ENCODE measurements at regions not wholly inside any gene's neighbourhood (a gene's known extent, or its start where the extent isn't known, plus 50 kb on each side); places are given as distances from the start of the nearest gene placed in this dataset.

- no peak for DNase-seq (ENCODE audit: low spot score)
Measured at GRCh38 chr5:145246961-145247744, 588.0 kb downstream of the PRELID2 start.

GRCh38 chr5:145246379-145246778 is 588.8 kb downstream of the PRELID2 start:
- no peak for DNase-seq (ENCODE audit: low spot score)

- DNase-seq (ENCODE audit: low spot score): no peak
Measured at GRCh38 chr5:145245354-145245753, 589.8 kb downstream of the PRELID2 start.

GRCh38 chr5:145244788-145245187 is 590.4 kb downstream of the PRELID2 start:
- no peak for DNase-seq (ENCODE audit: low spot score)

GRCh38 chr5:145244251-145244650 is 590.9 kb downstream of the PRELID2 start:
- DNase-seq (ENCODE audit: low spot score): no peak

DNA sequence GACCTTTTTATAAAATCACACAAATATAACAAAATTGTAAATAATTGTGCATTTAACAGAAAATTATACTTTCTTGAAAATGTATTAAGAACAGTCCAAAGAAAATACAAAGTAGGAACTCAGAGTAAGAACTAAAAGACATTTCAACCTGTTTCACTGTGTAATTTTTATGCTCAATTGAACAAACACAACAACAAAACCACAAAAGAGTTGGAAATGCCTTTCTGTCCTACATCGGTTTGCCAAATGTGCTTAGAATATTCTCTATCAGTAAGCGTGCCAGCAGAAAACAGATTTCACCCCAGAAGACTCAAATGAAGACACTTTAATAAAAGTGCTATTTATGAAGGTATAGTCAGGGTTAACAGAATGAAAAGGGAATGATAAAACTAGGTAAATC is 592.1 kb downstream of the PRELID2 start:
- no peak for DNase-seq (ENCODE audit: low spot score)

- DNase-seq (ENCODE audit: low spot score): no peak
Measured at GRCh38 chr5:145242551-145242950, 592.6 kb downstream of the PRELID2 start.

DNA sequence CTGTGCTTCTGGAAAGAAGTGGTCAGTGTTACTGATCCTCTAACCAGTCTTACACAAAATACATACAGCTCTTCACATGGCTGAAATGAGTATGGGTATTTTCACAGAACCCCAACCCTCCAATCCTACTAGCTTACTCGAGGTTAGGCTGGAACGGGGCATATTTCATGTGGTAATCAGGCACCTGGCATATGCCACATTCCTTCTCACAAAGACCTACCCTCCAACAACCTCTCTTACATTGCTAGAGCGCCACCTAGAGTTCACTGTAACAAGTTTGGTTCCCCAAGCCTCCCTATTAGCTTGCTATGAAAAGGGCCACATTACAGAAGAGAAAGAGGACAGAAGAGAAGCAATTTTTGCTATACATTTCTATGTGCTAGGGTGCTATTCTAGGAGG is 597.3 kb downstream of the PRELID2 start:
- peak; percentile 77 for DNase-seq (ENCODE audit: low spot score)

- no peak for DNase-seq (ENCODE audit: low spot score)
Measured at GRCh38 chr5:145236983-145237382, 598.2 kb downstream of the PRELID2 start.

- DNase-seq (ENCODE audit: low spot score): no peak
Measured at GRCh38 chr5:145236127-145236526, 599.0 kb downstream of the PRELID2 start.

GRCh38 chr5:145233461-145233860 is 601.7 kb downstream of the PRELID2 start:
- DNase-seq (ENCODE audit: low spot score): no peak

DNA sequence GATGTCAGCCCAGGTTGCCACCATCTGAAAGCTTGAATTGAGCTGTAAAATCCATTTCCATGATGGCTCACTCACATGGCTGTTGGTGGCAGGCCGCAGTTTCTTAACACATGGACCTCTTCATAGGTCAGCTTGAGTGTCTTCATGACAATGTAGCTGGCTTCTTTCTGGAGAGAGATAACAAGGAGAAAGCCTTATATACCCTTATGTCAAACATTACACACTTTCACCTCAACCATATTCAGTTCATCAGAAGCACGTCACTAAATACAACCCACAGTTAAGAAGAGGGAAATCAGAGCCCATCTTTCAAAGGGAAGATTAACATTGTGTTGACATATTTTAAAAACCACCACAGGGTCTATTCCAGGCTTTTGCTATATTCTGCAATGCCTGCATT is 604.4 kb downstream of the PRELID2 start:
- no peak for DNase-seq (ENCODE audit: low spot score)

DNA sequence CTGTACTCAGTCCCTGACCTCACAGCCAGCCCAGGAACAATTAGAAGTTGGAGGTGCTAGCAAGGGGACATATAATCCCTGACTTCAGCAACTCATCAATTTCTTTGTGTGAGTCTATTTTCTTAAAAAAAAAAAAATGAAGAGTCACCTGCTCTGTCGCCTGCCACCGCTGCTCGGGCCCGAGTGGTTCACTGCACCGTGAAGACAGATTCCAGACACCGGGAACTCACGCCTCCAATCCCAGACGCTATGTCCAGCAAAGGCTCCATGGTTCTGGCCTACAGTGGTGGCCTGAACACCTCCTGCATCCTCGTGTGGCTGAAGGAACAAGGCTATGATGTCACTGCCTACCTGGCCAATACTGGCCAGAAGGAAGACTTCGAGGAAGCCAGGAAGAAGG is 606.6 kb downstream of the PRELID2 start:
- DNase-seq (ENCODE audit: low spot score): no peak

GRCh38 chr5:145227881-145228280 is 607.3 kb downstream of the PRELID2 start:
- DNase-seq (ENCODE audit: low spot score): no peak

GRCh38 chr5:145226726-145227125 is 608.4 kb downstream of the PRELID2 start:
- no peak for DNase-seq (ENCODE audit: low spot score)

DNA sequence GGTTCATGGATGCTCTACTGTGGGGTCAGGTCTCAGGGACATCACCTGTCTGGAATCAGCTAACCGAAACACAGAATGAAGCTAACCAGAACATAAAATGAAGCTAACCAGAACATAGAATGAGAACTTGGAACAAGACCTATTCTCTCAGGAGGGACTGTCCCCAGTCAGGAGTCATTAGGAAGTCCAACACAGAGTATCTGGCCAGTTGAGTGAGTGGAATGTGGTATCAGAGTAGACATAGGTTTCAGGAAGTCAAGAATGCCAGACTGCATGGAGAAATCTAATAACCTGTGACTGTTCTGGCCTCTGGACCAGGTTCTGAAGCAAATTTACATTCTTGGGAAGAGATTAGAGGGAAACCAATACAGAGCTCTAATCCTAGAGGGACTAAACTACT is 609.6 kb downstream of the PRELID2 start:
- DNase-seq (ENCODE audit: low spot score): peak; percentile 32

DNA sequence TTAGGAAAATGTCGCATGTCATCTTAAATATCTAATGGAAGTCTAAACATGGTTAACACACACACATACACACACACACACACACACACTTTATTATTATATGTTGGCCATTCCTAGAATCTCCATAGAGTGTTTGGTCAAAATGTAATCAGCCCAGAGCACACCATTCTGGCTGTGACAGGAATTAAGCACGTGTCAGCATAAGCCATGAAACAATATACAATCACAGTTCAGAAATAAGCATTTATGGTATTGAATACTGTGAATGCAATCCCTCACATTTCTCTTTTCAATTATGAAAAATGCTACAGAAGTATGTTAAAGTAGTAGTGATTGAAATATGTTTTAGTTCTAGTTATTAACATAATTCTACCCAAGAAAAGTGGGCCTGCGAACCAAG is 611.6 kb downstream of the PRELID2 start:
- DNase-seq (ENCODE audit: low spot score): no peak

GRCh38 chr5:145222622-145223021 is 612.5 kb downstream of the PRELID2 start:
- no peak for DNase-seq (ENCODE audit: low spot score)

DNA sequence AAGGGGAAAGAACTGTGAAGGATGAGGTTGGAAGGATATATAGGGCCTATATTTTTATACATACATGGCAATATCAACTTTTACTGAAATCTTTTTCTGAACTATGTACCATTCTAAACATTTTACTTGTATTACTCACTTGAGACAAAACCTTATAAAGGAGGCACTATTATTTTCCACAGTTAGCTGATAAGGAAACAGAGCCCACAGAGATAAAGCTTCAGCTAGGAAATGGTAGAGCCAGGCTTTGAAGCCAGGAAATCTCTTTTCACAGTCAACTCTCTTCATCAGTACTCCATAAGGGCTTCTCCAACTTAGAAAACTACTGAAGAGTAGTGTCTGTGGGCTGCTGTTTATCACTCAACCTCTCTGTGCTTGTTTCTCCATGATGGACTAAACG is 613.7 kb downstream of the PRELID2 start:
- no peak for DNase-seq (ENCODE audit: low spot score)

- no peak for DNase-seq (ENCODE audit: low spot score)
Measured at GRCh38 chr5:145220481-145220880, 614.7 kb downstream of the PRELID2 start.

GRCh38 chr5:145218982-145219381 is 616.2 kb downstream of the PRELID2 start:
- peak; percentile 59 for DNase-seq (ENCODE audit: low spot score)

GRCh38 chr5:145218019-145218418 is 617.1 kb downstream of the PRELID2 start:
- peak; percentile 77 for DNase-seq (ENCODE audit: low spot score)

DNA sequence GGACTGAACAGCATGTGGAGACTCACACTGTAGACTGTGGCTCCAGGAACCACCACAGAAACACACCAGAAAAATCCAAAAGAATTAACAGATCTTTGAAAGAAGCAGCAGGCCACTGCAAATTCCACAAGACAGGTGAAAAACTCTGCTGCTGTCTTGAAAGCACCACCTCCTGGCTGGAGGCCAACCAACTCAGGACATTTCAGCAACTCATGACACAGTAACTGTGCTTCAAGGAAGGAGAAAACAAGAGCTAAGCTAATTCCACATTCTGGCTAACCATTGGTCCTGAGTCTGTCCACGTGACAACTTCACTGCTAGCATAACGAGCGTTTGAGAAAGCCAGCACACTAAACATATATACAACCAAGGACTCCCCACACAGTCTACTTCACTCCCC is 625.1 kb downstream of the PRELID2 start:
- peak; percentile 47 for DNase-seq (ENCODE audit: low spot score)

GRCh38 chr5:145205546-145205945 is 629.6 kb downstream of the PRELID2 start:
- DNase-seq (ENCODE audit: low spot score): no peak

Measured in kidney tubule cell (primary cell).